Stomach (tissue), 8 donors: ENCODE measurements at regions not wholly inside any gene's neighbourhood (a gene's known extent, or its start where the extent isn't known, plus 50 kb on each side); places are given as distances from the start of the nearest gene placed in this dataset.

Experiments used
- DNase-seq, 2 donors: peaks; one replicate each; pipeline versions ENCODE4 v3.0.0 to v3.0.0-alpha.2; 2013 to 2019
- H3K27ac ChIP-seq, 5 donors: fragments of 200-600 bp in 4 of 5; sonication (generic) in 4 of 5; one replicate each; pipeline ENCODE4 v1.5.1; 2013 to 2019; ENCODE audit warnings: mild to moderate bottlenecking in 1 of 5, moderate library complexity in 1 of 5
- H3K27me3 ChIP-seq, 3 donors: fragments of 200-600 bp; sonication (generic); one replicate each; pipeline ENCODE4 v1.5.1; 2017 to 2019; ENCODE audit warnings: mixed run types in 1 of 3
- H3K36me3 ChIP-seq, 4 donors: fragments of 200-600 bp; sonication (generic); 1 replicate in 3 of 4; 2 replicates in 1 of 4; pipeline ENCODE4 v1.5.1; 2016 to 2019
- H3K4me1 ChIP-seq, 4 donors: fragments of 200-600 bp; sonication (generic); one replicate each; pipeline ENCODE4 v1.5.1; 2016 to 2019
- H3K4me3 ChIP-seq, 4 donors: fragments of 200-600 bp; sonication (generic) in 3 of 4; one replicate each; pipeline ENCODE4 v1.5.1; 2016 to 2019; ENCODE audit warnings: mild to moderate bottlenecking in 1 of 4
- H3K9me3 ChIP-seq, 4 donors: fragments of 200-600 bp; sonication (generic); one replicate each; pipeline ENCODE4 v1.5.1; 2016 to 2019
- CTCF ChIP-seq, 7 experiments: fragments of 450-650 bp in 4 of 7; fragments of 200-600 bp in 3 of 7; sonication (generic) in 3 of 7; IDR thresholded peaks; one replicate each; pipeline ENCODE4 v1.5.1; 2016 to 2019; ENCODE audit warnings: antibody characterized with exemption in 7 of 7, control low read depth in 2 of 7, mild to moderate bottlenecking in 1 of 7
- EP300 ChIP-seq: sonication (generic); formaldehyde crosslinking; IDR thresholded peaks from one replicate; pipeline ENCODE4 v1.6.1; 2017; ENCODE audit warnings: antibody characterized with exemption
- POLR2A ChIP-seq, 4 donors: fragments of 450-650 bp; IDR thresholded peaks; one replicate each; pipeline ENCODE4 v1.6.1; 2016; ENCODE audit warnings: antibody characterized with exemption in 4 of 4, control low read depth in 2 of 4, mild to moderate bottlenecking in 1 of 4, moderate library complexity in 1 of 4
- POLR2AphosphoS5 ChIP-seq, 3 donors: sonication (generic); formaldehyde crosslinking; IDR thresholded peaks; one replicate each; pipeline ENCODE4 v1.6.1; 2016; ENCODE audit warnings: antibody characterized with exemption in 3 of 3
- WGBS, 5 donors: extraction: QIAGEN DNeasy Blood & Tissue Kit in 3 of 5; methylation state at CpG; one replicate each; pipeline versions ENCODE4 v1.1.5 to v1.1.7; 2013 to 2018; 5-methylcytosine and 5-hydroxymethylcytosine counted together
- intact Hi-C: fragments of 100-400 bp; cut with DNase I; formaldehyde crosslinking; loops from one replicate; pipeline ENCODE4 v1.15.1; 2023; ENCODE audit warnings: low total_unique reads
- donor health status: healthy with polysubstance abuse.
- donor health status: Bipolar disorder and iron deficiency.
- donor health status: healthy.

- 74 to 81% (median 75%) methylated on average over 2 of the region's 2 CpGs for WGBS, 5 donors
- Histone ChIP-seq H3K27ac (peak overlapping the region in 2 of 5 donors; percentile 14 to 34), H3K9me3 (no peaks in the 10 kb centered on the region), H3K36me3 (no peaks in the 10 kb centered on the region), H3K4me3 (no peak overlapping the region), H3K4me1 (peaks cover 0 to 26% (median 16%) of the 10 kb centered on the region in 4 donors), H3K27me3 (no peaks in the 10 kb centered on the region)
- no peak for DNase-seq
- no peak for TF ChIP-seq POLR2AphosphoS5 (IDR thresholded peaks at IDR 0.05)
- no peak for TF ChIP-seq CTCF (IDR thresholded peaks at IDR 0.05)
- no peak for TF ChIP-seq POLR2A (IDR thresholded peaks at IDR 0.05)
- no peak for TF ChIP-seq EP300
- intact Hi-C loops, result no loop called here
Observed at GRCh38 chr4:26144526-26145155, 176.2 kb upstream of the RBPJ start.

- intact Hi-C loops, result no loop called here
- H3K27me3 ChIP-seq, result no peaks in the 10 kb centered on the region
- H3K36me3 ChIP-seq, result no peaks in the 10 kb centered on the region
- H3K4me3 ChIP-seq, result no peak overlapping the region
- peak in 1 of 2 donors; percentile 32 for DNase-seq
- no peaks in the 10 kb centered on the region for H3K9me3 ChIP-seq
- peak overlapping the region in 1 of 5 donors; percentile 14 for H3K27ac ChIP-seq
- TF ChIP-seq POLR2AphosphoS5 (IDR thresholded peaks at IDR 0.05) (no peak), CTCF (IDR thresholded peaks at IDR 0.05) (no peak), POLR2A (IDR thresholded peaks at IDR 0.05) (no peak), EP300 (no peak)
- 15 to 50% (median 39%) methylated on average over 3 of the region's 3 CpGs for WGBS, 5 donors
- peaks cover 0 to 24% (median 16%) of the 10 kb centered on the region in 4 donors for H3K4me1 ChIP-seq
Observed at GRCh38 chr4:26145212-26145611, 175.6 kb upstream of the RBPJ start.

- no peak for TF ChIP-seq CTCF (IDR thresholded peaks at IDR 0.05)
- no peak for TF ChIP-seq POLR2A (IDR thresholded peaks at IDR 0.05)
- TF ChIP-seq POLR2AphosphoS5 (IDR thresholded peaks at IDR 0.05), result no peak
- TF ChIP-seq EP300, result no peak
- no peaks in the 10 kb centered on the region for H3K9me3 ChIP-seq
- intact Hi-C loops, result no loop called here
- H3K4me3 ChIP-seq, result no peak overlapping the region
- H3K27me3 ChIP-seq, result no peaks in the 10 kb centered on the region
- H3K4me1 ChIP-seq, result peaks cover 0 to 10% (median 4%) of the 10 kb centered on the region in 4 donors
- H3K36me3 ChIP-seq, result no peaks in the 10 kb centered on the region
- no peak overlapping the region for H3K27ac ChIP-seq
- DNase-seq, result no peak
Observed at GRCh38 chr4:26148927-26149326, 171.9 kb upstream of the RBPJ start.

GRCh38 chr4:26150948-26151347, 169.9 kb upstream of the RBPJ start:
- intact Hi-C loops, result no loop called here
- no peaks in the 10 kb centered on the region for H3K4me1 ChIP-seq
- H3K36me3 ChIP-seq, result no peaks in the 10 kb centered on the region
- TF ChIP-seq POLR2A (IDR thresholded peaks at IDR 0.05) (no peak), POLR2AphosphoS5 (IDR thresholded peaks at IDR 0.05) (peak in 1 of 3 donors; percentile 14)
- 67 to 88% (median 75%) methylated on average over 5 of the region's 5 CpGs for WGBS, 5 donors
- DNase-seq, result no peak
- no peak overlapping the region for H3K4me3 ChIP-seq
- peak overlapping the region in 3 of 5 donors; percentile 59 to 65 (median 62) for H3K27ac ChIP-seq
- H3K27me3 ChIP-seq, result no peaks in the 10 kb centered on the region
- H3K9me3 ChIP-seq, result no peaks in the 10 kb centered on the region

- H3K4me3 ChIP-seq, result no peak overlapping the region
- H3K27me3 ChIP-seq, result no peaks in the 10 kb centered on the region
- no peaks in the 10 kb centered on the region for H3K4me1 ChIP-seq
- no peaks in the 10 kb centered on the region for H3K36me3 ChIP-seq
- 72 to 82% (median 77%) methylated on average over 7 of the region's 7 CpGs for WGBS, 5 donors
- intact Hi-C loops, result no loop called here
- peak overlapping the region in 4 of 5 donors; percentile 37 to 65 (median 60) for H3K27ac ChIP-seq
- peak in 1 of 2 donors; percentile 64 for DNase-seq
- H3K9me3 ChIP-seq, result no peaks in the 10 kb centered on the region
- TF ChIP-seq EP300 (no peak), POLR2AphosphoS5 (IDR thresholded peaks at IDR 0.05) (no peak), CTCF (IDR thresholded peaks at IDR 0.05) (no peak), POLR2A (IDR thresholded peaks at IDR 0.05) (no peak)
Observed at GRCh38 chr4:26151615-26152014, 169.2 kb upstream of the RBPJ start.
